Stomach (tissue), 4 donors: ENCODE measurements at regions not wholly inside any gene's neighbourhood (a gene's known extent, or its start where the extent isn't known, plus 50 kb on each side); places are given as distances from the start of the nearest gene placed in this dataset.

ENCODE experiments used
- CTCF ChIP-seq, 7 experiments: fragments of 450-650 bp in 4 of 7; fragments of 200-600 bp in 3 of 7; sonication (generic) in 3 of 7; IDR thresholded peaks; one replicate each; pipeline ENCODE4 v1.5.1; 2016 to 2019; ENCODE audit warnings: antibody characterized with exemption in 7 of 7, control low read depth in 2 of 7, mild to moderate bottlenecking in 1 of 7
- EP300 ChIP-seq: sonication (generic); formaldehyde crosslinking; IDR thresholded peaks from one replicate; pipeline ENCODE4 v1.6.1; 2017; ENCODE audit warnings: antibody characterized with exemption
- POLR2A ChIP-seq, 4 donors: fragments of 450-650 bp; IDR thresholded peaks; one replicate each; pipeline ENCODE4 v1.6.1; 2016; ENCODE audit warnings: antibody characterized with exemption in 4 of 4, control low read depth in 2 of 4, mild to moderate bottlenecking in 1 of 4, moderate library complexity in 1 of 4
- POLR2AphosphoS5 ChIP-seq, 3 donors: sonication (generic); formaldehyde crosslinking; IDR thresholded peaks; one replicate each; pipeline ENCODE4 v1.6.1; 2016; ENCODE audit warnings: antibody characterized with exemption in 3 of 3

DNA sequence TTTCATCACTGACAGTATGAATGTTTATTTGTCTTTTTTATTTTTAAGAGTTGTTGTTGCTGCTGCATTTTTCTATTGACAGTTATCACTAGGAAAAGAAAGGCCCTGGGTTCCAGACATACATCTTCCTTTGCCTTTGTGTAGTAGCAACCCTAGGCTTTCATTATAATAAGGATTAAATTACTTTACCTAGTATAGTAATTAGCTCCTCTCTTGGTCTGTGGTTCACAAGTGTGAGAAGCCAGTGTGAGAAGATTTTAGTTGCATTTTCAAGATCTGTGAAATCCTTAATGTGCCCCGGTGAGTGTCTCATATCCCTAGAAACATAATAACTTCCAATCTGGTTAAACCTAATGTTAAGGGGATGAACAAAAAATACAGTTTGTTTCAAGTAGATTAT, 799.3 kb upstream of the MAP3K7 start:
- TF ChIP-seq CTCF (IDR thresholded peaks at IDR 0.05) = no peak
- no peak for TF ChIP-seq POLR2A (IDR thresholded peaks at IDR 0.05)
- TF ChIP-seq POLR2AphosphoS5 (IDR thresholded peaks at IDR 0.05) = no peak
- TF ChIP-seq EP300 = no peak
